ENCODE measurements at regions not wholly inside any gene's neighbourhood (a gene's known extent, or its start where the extent isn't known, plus 50 kb on each side); places are given as distances from the start of the nearest gene placed in this dataset.

DNA sequence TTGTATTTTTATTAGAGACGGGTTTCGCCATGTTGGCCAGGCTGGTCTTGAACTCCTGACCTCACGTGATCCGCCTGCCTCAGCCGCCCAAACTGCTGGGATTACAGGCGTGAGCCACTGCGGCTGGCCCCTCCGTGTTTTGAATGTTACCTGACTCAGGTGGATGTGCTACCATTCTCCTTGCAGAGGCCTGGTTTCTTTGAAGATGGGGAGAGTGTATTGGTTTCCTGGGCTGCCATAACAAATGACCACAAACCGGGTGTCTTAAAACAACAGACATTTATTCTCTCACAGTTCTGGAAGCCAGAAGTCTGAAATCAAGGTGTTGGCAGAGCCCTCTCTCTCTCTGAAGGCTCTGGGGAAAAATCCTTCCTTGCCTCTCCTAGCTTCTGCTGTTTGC, 98.0 kb downstream of the IRF2BPL start:
- TF ChIP-seq JUND (IDR thresholded peaks at IDR 0.05), result no peak
- TF ChIP-seq, protein P1, sequence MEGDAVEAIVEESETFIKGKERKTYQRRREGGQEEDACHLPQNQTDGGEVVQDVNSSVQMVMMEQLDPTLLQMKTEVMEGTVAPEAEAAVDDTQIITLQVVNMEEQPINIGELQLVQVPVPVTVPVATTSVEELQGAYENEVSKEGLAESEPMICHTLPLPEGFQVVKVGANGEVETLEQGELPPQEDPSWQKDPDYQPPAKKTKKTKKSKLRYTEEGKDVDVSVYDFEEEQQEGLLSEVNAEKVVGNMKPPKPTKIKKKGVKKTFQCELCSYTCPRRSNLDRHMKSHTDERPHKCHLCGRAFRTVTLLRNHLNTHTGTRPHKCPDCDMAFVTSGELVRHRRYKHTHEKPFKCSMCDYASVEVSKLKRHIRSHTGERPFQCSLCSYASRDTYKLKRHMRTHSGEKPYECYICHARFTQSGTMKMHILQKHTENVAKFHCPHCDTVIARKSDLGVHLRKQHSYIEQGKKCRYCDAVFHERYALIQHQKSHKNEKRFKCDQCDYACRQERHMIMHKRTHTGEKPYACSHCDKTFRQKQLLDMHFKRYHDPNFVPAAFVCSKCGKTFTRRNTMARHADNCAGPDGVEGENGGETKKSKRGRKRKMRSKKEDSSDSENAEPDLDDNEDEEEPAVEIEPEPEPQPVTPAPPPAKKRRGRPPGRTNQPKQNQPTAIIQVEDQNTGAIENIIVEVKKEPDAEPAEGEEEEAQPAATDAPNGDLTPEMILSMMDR (IDR thresholded peaks at IDR 0.05 in 2 of 3, conservative IDR thresholded peaks at IDR 0.05 in 1 of 3; ENCODE audit: borderline replicate concordance in 1 of 3, insufficient read depth in 1 of 3, low read depth in 2 of 3, low read length in 2 of 3), result no peak
